ENCODE measurements at regions not wholly inside any gene's neighbourhood (a gene's known extent, or its start where the extent isn't known, plus 50 kb on each side); places are given as distances from the start of the nearest gene placed in this dataset.

DNA sequence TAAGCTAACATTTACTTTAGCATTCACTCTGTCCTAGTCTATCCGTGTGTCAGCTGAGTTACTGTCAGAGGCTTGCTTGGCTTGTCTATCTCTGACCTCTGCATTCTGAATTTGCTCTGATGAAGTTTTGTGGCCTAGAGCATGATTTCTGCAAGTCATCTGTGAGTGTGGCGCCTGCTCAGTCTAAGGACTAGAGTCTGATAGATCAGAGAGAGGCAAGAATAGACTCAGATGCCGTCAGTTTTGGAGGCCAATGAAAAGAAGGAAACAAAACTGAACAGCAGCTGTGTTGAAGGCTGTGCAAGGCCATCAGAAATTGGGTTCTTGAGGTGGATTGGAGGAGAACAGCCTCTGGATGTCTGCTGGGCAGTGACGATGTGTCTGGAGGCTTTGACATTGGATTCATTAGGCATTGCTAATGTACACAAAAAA, 573.1 kb downstream of the USP25 start:
- WGBS, 4 donors, result 29 to 48% (median 39%) methylated on average over 4 of the region's 4 CpGs
- Histone ChIP-seq H3K27me3 (no peaks in the 10 kb centered on the region), H3K27ac (peak overlapping the region; percentile 19 to 73 (median 56)), H3K4me1 (peaks cover 0 to 27% (median 2%) of the 10 kb centered on the region in 12 donors), H3K9me3 (no peaks in the 10 kb centered on the region), H3K4me3 (no peak overlapping the region), H3K36me3 (no peaks in the 10 kb centered on the region)
- TF ChIP-seq, protein P1, sequence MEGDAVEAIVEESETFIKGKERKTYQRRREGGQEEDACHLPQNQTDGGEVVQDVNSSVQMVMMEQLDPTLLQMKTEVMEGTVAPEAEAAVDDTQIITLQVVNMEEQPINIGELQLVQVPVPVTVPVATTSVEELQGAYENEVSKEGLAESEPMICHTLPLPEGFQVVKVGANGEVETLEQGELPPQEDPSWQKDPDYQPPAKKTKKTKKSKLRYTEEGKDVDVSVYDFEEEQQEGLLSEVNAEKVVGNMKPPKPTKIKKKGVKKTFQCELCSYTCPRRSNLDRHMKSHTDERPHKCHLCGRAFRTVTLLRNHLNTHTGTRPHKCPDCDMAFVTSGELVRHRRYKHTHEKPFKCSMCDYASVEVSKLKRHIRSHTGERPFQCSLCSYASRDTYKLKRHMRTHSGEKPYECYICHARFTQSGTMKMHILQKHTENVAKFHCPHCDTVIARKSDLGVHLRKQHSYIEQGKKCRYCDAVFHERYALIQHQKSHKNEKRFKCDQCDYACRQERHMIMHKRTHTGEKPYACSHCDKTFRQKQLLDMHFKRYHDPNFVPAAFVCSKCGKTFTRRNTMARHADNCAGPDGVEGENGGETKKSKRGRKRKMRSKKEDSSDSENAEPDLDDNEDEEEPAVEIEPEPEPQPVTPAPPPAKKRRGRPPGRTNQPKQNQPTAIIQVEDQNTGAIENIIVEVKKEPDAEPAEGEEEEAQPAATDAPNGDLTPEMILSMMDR (IDR thresholded peaks at IDR 0.05), result no peak
- peak in 1 of 2 donors; percentile 39 for TF ChIP-seq POLR2A (IDR thresholded peaks at IDR 0.05)
- intact Hi-C loops (cut with DNase I), result loop anchor here in 6 of 10 donors (10.0 kb wide), 1 partner anchor 108 kb away; no protein-coding TSS in a partner anchor
- peak; percentile 76 to 92 (median 90) for ATAC-seq
- DNase-seq, result peak in 4 of 5 donors; percentile 45 to 71 (median 54)

DNA sequence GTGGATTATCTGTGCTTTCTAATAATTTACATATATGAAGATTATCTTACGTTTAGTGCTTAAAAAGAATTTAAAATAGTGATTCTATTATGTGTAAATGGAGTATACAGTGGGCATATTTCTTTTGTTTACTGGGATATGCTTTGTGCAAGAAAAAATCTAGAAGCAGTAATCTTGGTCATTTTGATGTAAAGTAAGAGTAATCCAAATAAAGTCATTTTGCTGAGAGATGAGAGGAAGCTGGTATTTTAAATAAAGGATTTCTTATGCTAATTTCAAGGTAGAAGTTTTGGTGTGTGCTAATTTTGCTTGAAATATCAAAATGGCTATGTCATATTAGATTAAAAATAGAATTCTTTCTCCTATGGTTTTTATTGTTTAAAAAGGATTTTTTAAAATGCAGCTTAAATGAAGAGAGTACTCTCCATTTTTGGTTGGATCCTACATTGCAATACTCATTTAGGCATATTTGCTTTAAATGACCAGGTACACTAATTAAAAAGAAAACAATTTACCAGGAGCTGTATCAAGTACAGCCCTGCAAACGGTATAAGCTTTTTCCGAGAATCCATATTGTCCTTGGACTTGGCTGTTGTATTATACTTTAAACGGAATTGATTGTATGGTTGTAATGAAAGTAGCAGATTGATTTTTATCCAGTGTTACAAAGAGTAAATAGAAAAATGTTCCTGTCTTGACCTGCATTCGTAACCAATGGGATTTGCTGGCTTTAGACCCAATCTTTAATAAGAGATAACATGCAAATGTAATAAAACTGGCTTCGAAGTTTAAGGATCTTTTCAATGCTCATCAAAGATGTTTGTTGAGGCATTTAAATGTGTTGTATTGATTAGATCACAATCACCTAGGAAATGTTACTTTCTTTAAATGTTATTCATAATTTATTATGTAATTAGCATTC, 574.7 kb downstream of the USP25 start:
- WGBS, 4 donors, result 72 to 82% (median 76%) methylated on average over 6 of the region's 6 CpGs
- Histone ChIP-seq H3K27ac (peak overlapping the region in 10 of 12 donors; percentile 3 to 74 (median 50)), H3K4me3 (peak overlapping the region in 3 of 12 donors; percentile 11 to 53 (median 39)), H3K9me3 (no peaks in the 10 kb centered on the region), H3K27me3 (no peaks in the 10 kb centered on the region), H3K36me3 (no peaks in the 10 kb centered on the region), H3K4me1 (peaks cover 0 to 27% (median 2%) of the 10 kb centered on the region in 12 donors)
- intact Hi-C loops (cut with DNase I), result loop anchor here in 7 of 10 donors (5.0 to 10.0 kb wide), 2 partner anchors 110 to 233 kb away; no protein-coding TSS in a partner anchor
- no peak for TF ChIP-seq POLR2A (IDR thresholded peaks at IDR 0.05)
- TF ChIP-seq, protein P1 (IDR thresholded peaks at IDR 0.05), result no peak
- ATAC-seq (no peak), DNase-seq (no peak)

DNA sequence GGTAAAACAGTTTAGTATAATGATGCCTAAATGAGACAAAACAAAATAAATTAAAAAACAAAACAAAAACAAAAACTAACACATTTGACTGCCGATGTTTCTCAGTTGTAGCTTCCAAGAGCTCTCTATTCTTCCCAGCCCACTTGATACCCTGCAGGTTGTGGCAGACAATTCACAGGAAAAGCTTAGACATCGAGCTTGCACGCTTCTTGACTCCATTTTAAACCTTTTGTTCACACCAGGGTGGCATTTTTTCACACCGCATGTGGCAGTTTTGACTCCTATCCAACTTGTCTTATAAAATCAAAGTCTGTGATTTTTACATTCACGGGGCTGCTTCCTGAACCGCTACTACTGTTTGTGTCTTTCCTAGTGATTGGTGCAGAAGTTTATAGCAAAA, 575.9 kb downstream of the USP25 start:
- TF ChIP-seq POLR2A (IDR thresholded peaks at IDR 0.05), result no peak
- TF ChIP-seq, protein P1 (IDR thresholded peaks at IDR 0.05), result no peak
- H3K4me3 ChIP-seq, result peak overlapping the region in 10 of 12 donors; percentile 1 to 53 (median 32)
- DNase-seq (no peak), ATAC-seq (no peak)
- H3K27me3 ChIP-seq, result no peaks in the 10 kb centered on the region
- intact Hi-C loops (cut with DNase I), result loop anchor here in 7 of 10 donors (5.0 to 10.0 kb wide), 2 partner anchors 111 to 232 kb away; no protein-coding TSS in a partner anchor
- H3K4me1 ChIP-seq, result peaks cover 0 to 27% (median 2%) of the 10 kb centered on the region in 12 donors
- peak overlapping the region; percentile 7 to 74 (median 61) for H3K27ac ChIP-seq
- WGBS, 4 donors, result 37 to 49% (median 42%) methylated on average over 6 of the region's 6 CpGs
- no peaks in the 10 kb centered on the region for H3K9me3 ChIP-seq
- H3K36me3 ChIP-seq, result no peaks in the 10 kb centered on the region

DNA sequence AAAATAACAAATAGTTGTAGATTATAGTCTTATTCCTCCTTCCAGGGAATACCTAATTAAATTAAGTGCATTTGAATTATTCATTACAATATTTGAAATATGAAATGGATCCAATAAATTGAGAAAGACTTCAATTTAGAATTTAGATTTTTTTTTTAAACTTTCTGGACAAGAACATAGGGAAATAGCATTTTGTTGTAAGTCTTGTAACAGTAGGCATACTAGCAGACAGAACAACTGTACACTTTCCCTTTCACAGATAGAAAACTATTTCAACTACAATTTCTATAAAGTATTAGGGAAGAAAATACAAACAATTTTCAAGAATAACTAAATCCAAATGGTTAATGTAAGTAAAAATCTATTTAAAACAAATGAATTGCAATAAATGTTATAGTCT, 577.5 kb downstream of the USP25 start:
- Histone ChIP-seq H3K4me3 (peak overlapping the region in 9 of 12 donors; percentile 23 to 53 (median 39)), H3K9me3 (no peaks in the 10 kb centered on the region), H3K27ac (peak overlapping the region in 11 of 12 donors; percentile 1 to 74 (median 62)), H3K36me3 (no peaks in the 10 kb centered on the region), H3K4me1 (peaks cover 0 to 19% (median under 1%) of the 10 kb centered on the region in 12 donors), H3K27me3 (no peaks in the 10 kb centered on the region)
- ATAC-seq (no peak), DNase-seq (no peak)
- no peak for TF ChIP-seq POLR2A (IDR thresholded peaks at IDR 0.05)
- TF ChIP-seq, protein P1 (IDR thresholded peaks at IDR 0.05), result no peak
- intact Hi-C loops (cut with DNase I), result loop anchor here in 7 of 10 donors (5.0 to 10.0 kb wide), 2 partner anchors 112 to 230 kb away; no protein-coding TSS in a partner anchor

All from heart left ventricle (tissue), 16 donors.